ENCODE measurements at regions not wholly inside any gene's neighbourhood (a gene's known extent, or its start where the extent isn't known, plus 50 kb on each side); places are given as distances from the start of the nearest gene placed in this dataset.

GRCh38 chr11:19631712-19632498 lies 80.7 kb upstream of the NAV2 start:
- no peak overlapping the region for H3K4me3 ChIP-seq (ENCODE audit: low read depth, low read length)
- TF ChIP-seq CTCF (conservative IDR thresholded peaks at IDR 0.05; ENCODE audit: low read depth, low read length) = no peak
- no peak for DNase-seq (ENCODE audit: low read depth)

- no peak overlapping the region for H3K4me3 ChIP-seq (ENCODE audit: low read depth, low read length)
- DNase-seq (ENCODE audit: low read depth) = no peak
- TF ChIP-seq CTCF (conservative IDR thresholded peaks at IDR 0.05; ENCODE audit: low read depth, low read length) = no peak
Observed at GRCh38 chr11:19628018-19628417, 84.6 kb upstream of the NAV2 start.

GRCh38 chr11:19627566-19627965 lies 85.1 kb upstream of the NAV2 start:
- no peak for TF ChIP-seq CTCF (conservative IDR thresholded peaks at IDR 0.05; ENCODE audit: low read depth, low read length)
- H3K4me3 ChIP-seq (ENCODE audit: low read depth, low read length) = no peak overlapping the region
- DNase-seq (ENCODE audit: low read depth) = no peak

- DNase-seq (ENCODE audit: low read depth) = no peak
- no peak for TF ChIP-seq CTCF (conservative IDR thresholded peaks at IDR 0.05; ENCODE audit: low read depth, low read length)
- no peak overlapping the region for H3K4me3 ChIP-seq (ENCODE audit: low read depth, low read length)
Observed at GRCh38 chr11:19625438-19625837, 87.2 kb upstream of the NAV2 start.

- no peak for TF ChIP-seq CTCF (conservative IDR thresholded peaks at IDR 0.05; ENCODE audit: low read depth, low read length)
- no peak overlapping the region for H3K4me3 ChIP-seq (ENCODE audit: low read depth, low read length)
- no peak for DNase-seq (ENCODE audit: low read depth)
Observed at GRCh38 chr11:19617696-19618523, 94.7 kb upstream of the NAV2 start.

- no peak for TF ChIP-seq CTCF (conservative IDR thresholded peaks at IDR 0.05; ENCODE audit: low read depth, low read length)
- no peak for DNase-seq (ENCODE audit: low read depth)
- no peak overlapping the region for H3K4me3 ChIP-seq (ENCODE audit: low read depth, low read length)
Observed at GRCh38 chr11:19615341-19616183, 97.1 kb upstream of the NAV2 start.
